ENCODE measurements at regions not wholly inside any gene's neighbourhood (a gene's known extent, or its start where the extent isn't known, plus 50 kb on each side); places are given as distances from the start of the nearest gene placed in this dataset.

DNA sequence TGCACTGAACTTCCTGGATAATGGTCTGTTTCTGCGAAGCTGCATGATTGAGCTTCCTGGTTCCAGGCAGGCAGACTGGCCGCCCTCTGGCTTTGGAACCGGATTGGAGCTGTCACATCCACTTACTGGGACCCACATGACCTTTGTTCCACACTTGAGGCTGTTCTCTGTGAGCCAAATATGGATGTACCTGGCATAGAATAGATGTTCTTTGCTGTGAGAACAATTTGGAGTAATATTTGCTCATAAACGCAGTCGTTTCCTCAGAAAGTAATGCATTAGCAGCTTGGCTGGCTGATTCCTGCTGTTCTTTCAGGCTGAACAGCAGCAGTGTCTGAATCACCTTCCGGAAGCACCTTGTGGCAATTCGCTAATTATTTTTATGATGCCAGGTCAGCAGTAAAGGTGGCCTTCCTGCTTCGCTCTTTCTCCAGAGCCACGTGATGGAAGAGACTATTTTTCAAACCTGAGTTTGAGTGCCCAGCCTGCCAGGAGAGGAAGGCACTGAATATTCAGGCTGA lies 78.1 kb upstream of the BOD1L1 start:
- H3K4me2 ChIP-seq (ENCODE audit: low read length), result no peak overlapping the region
- no peak overlapping the region for H3K27ac ChIP-seq (ENCODE audit: low read depth, low read length)
- no peaks in the 10 kb centered on the region for H3K4me1 ChIP-seq (ENCODE audit: control insufficient read depth, low read length)
- H3K4me3 ChIP-seq (ENCODE audit: low read length), result no peak overlapping the region
- no peaks in the 10 kb centered on the region for H4K20me1 ChIP-seq (ENCODE audit: control insufficient read depth, insufficient read depth, low read depth, low read length)
- no peaks in the 10 kb centered on the region for H3K27me3 ChIP-seq (ENCODE audit: control insufficient read depth, low read length)
- no peaks in the 10 kb centered on the region for H3K36me3 ChIP-seq (ENCODE audit: control insufficient read depth, low read length)
- H3K79me2 ChIP-seq (ENCODE audit: control insufficient read depth, low read length), result no peaks in the 10 kb centered on the region
- TF ChIP-seq EZH2phosphoT487 (IDR thresholded peaks at IDR 0.05; ENCODE audit: borderline replicate concordance, low read length), result no peak
- TF ChIP-seq, protein P1, sequence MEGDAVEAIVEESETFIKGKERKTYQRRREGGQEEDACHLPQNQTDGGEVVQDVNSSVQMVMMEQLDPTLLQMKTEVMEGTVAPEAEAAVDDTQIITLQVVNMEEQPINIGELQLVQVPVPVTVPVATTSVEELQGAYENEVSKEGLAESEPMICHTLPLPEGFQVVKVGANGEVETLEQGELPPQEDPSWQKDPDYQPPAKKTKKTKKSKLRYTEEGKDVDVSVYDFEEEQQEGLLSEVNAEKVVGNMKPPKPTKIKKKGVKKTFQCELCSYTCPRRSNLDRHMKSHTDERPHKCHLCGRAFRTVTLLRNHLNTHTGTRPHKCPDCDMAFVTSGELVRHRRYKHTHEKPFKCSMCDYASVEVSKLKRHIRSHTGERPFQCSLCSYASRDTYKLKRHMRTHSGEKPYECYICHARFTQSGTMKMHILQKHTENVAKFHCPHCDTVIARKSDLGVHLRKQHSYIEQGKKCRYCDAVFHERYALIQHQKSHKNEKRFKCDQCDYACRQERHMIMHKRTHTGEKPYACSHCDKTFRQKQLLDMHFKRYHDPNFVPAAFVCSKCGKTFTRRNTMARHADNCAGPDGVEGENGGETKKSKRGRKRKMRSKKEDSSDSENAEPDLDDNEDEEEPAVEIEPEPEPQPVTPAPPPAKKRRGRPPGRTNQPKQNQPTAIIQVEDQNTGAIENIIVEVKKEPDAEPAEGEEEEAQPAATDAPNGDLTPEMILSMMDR (IDR thresholded peaks at IDR 0.05; ENCODE audit: low read depth, low read length, poor library complexity, severe bottlenecking), result no peak
- H3K9me2 ChIP-seq (replicated peaks; ENCODE audit: control insufficient read depth, low read length), result no peaks in the 10 kb centered on the region
- H3F3A ChIP-seq (ENCODE audit: control insufficient read depth, insufficient read depth), result no peaks in the 10 kb centered on the region
- H3K9me3 ChIP-seq (ENCODE audit: control insufficient read depth, insufficient read depth, low read length), result 0 out of 2 replicates have a peak, but pooled peaks cover 3% of the 10 kb centered on the region

DNA sequence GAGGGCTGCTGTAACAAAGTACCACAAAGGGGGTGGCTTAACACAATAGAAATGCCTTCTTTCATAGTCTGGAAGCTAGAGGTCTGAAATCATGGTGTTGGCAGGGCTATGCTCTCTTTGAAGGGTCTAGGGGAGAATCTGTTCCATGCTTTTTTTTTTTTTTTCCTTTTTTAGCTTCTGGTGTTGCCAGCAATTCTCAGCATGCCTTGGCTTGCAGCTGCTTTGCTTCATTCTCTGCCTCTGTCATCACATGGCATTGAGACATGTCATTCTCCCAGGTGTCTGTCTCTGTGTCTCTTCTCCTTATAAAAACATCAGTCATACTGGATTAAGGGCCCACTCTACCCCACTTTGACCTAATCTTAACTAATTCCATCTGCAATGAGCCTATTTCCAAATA lies 78.6 kb upstream of the BOD1L1 start:
- H3F3A ChIP-seq (ENCODE audit: control insufficient read depth, insufficient read depth), result no peaks in the 10 kb centered on the region
- H3K27me3 ChIP-seq (ENCODE audit: control insufficient read depth, low read length), result no peaks in the 10 kb centered on the region
- TF ChIP-seq, protein P1 (IDR thresholded peaks at IDR 0.05; ENCODE audit: low read depth, low read length, poor library complexity, severe bottlenecking), result no peak
- no peak for TF ChIP-seq EZH2phosphoT487 (IDR thresholded peaks at IDR 0.05; ENCODE audit: borderline replicate concordance, low read length)
- H3K79me2 ChIP-seq (ENCODE audit: control insufficient read depth, low read length), result no peaks in the 10 kb centered on the region
- no peaks in the 10 kb centered on the region for H4K20me1 ChIP-seq (ENCODE audit: control insufficient read depth, insufficient read depth, low read depth, low read length)
- no peaks in the 10 kb centered on the region for H3K36me3 ChIP-seq (ENCODE audit: control insufficient read depth, low read length)
- 0 out of 2 replicates have a peak, but pooled peaks cover 3% of the 10 kb centered on the region for H3K9me3 ChIP-seq (ENCODE audit: control insufficient read depth, insufficient read depth, low read length)
- H3K4me2 ChIP-seq (ENCODE audit: low read length), result no peak overlapping the region
- no peaks in the 10 kb centered on the region for H3K4me1 ChIP-seq (ENCODE audit: control insufficient read depth, low read length)
- H3K27ac ChIP-seq (ENCODE audit: low read depth, low read length), result no peak overlapping the region
- no peaks in the 10 kb centered on the region for H3K9me2 ChIP-seq (replicated peaks; ENCODE audit: control insufficient read depth, low read length)
- H3K4me3 ChIP-seq (ENCODE audit: low read length), result no peak overlapping the region

DNA sequence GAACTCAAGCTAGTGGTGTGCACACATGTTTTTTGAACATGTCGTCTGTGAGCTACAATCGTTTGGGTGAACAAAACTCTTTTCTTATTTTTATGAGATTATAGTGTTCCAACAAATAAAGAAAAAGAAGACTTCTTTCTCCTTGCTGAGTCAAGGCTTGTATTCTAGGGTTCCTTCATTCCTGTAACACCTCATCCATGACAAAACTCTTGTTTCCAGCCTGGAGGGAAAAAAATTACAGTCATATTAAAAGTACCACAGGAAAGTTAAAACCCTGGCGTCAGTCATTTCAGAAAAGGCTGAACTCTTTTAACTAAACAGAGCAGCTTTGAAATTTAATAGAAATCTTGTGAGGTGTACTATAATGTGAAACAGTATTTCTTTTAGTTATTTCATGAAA lies 79.2 kb upstream of the BOD1L1 start:
- Histone ChIP-seq H3K4me1 (ENCODE audit: control insufficient read depth, low read length) (no peaks in the 10 kb centered on the region), H3F3A (ENCODE audit: control insufficient read depth, insufficient read depth) (no peaks in the 10 kb centered on the region), H3K4me3 (ENCODE audit: low read length) (no peak overlapping the region), H3K4me2 (ENCODE audit: low read length) (no peak overlapping the region), H3K79me2 (ENCODE audit: control insufficient read depth, low read length) (no peaks in the 10 kb centered on the region), H3K27me3 (ENCODE audit: control insufficient read depth, low read length) (no peaks in the 10 kb centered on the region), H3K9me3 (ENCODE audit: control insufficient read depth, insufficient read depth, low read length) (0 out of 2 replicates have a peak, but pooled peaks cover 3% of the 10 kb centered on the region), H4K20me1 (ENCODE audit: control insufficient read depth, insufficient read depth, low read depth, low read length) (no peaks in the 10 kb centered on the region), H3K36me3 (ENCODE audit: control insufficient read depth, low read length) (no peaks in the 10 kb centered on the region), H3K9me2 (replicated peaks; ENCODE audit: control insufficient read depth, low read length) (no peaks in the 10 kb centered on the region), H3K27ac (ENCODE audit: low read depth, low read length) (no peak overlapping the region)
- TF ChIP-seq, protein P1 (IDR thresholded peaks at IDR 0.05; ENCODE audit: low read depth, low read length, poor library complexity, severe bottlenecking), result no peak
- no peak for TF ChIP-seq EZH2phosphoT487 (IDR thresholded peaks at IDR 0.05; ENCODE audit: borderline replicate concordance, low read length)

Measured in DOHH2 (cell line).